ENCODE measurements at regions not wholly inside any gene's neighbourhood (a gene's known extent, or its start where the extent isn't known, plus 50 kb on each side); places are given as distances from the start of the nearest gene placed in this dataset.

- Mint-ChIP-seq H3K4me1 (peaks cover 48% of the 10 kb centered on the region in 2 experiments), H3K36me3 (ENCODE audit: insufficient read depth in 1 of 3, low read depth in 3 of 3) (no peaks in the 10 kb centered on the region), H3K4me3 (no peak overlapping the region), H3K9me3 (no peaks in the 10 kb centered on the region), H3K27me3 (ENCODE audit: low read depth) (no peaks in the 10 kb centered on the region), H3K27ac (no peak overlapping the region)
- Histone ChIP-seq H3K23ac (ENCODE audit: insufficient read length, low read depth, low read length) (no peak overlapping the region), H3K4me2 (ENCODE audit: insufficient read depth, insufficient read length, low read length) (no peak overlapping the region), H4K8ac (replicated peaks; ENCODE audit: insufficient read length, low read depth, low read length) (no peak overlapping the region), H4K91ac (ENCODE audit: insufficient read length, low read depth, low read length) (no peak overlapping the region), H3K18ac (ENCODE audit: insufficient read length, low read depth, low read length) (no peak overlapping the region), H3K14ac (ENCODE audit: insufficient read depth, low read length) (no peak overlapping the region), H4K20me1 (ENCODE audit: control insufficient read depth, insufficient read depth, insufficient read length) (no peaks in the 10 kb centered on the region), H2BK5ac (ENCODE audit: insufficient read length, low read length) (no peak overlapping the region), H3K56ac (ENCODE audit: insufficient read length, low read depth, low read length) (no peak overlapping the region), H4K5ac (ENCODE audit: insufficient read length, low read depth, low read length) (no peak overlapping the region), H3K27ac (ENCODE audit: insufficient read length, low read depth, low read length) (no peak overlapping the region), H3K79me2 (ENCODE audit: insufficient read depth, low read length) (no peaks in the 10 kb centered on the region), H2BK120ac (ENCODE audit: low read depth, low read length, poor library complexity, severe bottlenecking) (no peak overlapping the region), H3K9ac (ENCODE audit: extremely low read depth, insufficient read length, low read length) (no peak overlapping the region), H2AFZ (ENCODE audit: low read length) (no peak overlapping the region), H3K23me2 (ENCODE audit: insufficient read length, low read depth, low read length, poor library complexity, severe bottlenecking) (no peaks in the 10 kb centered on the region), H2BK12ac (ENCODE audit: insufficient read length, low read depth, low read length) (no peak overlapping the region), H3K4ac (ENCODE audit: low read depth, low read length) (no peak overlapping the region), H3K4me1 (ENCODE audit: insufficient read depth, low read length) (peaks cover 12% of the 10 kb centered on the region; the same call in 1 of the 2 replicates), H3K27me3 (ENCODE audit: insufficient read depth, low read length) (no peaks in the 10 kb centered on the region), H3K9me3 (ENCODE audit: control insufficient read depth, low read depth, low read length) (no peaks in the 10 kb centered on the region), H3T11ph (ENCODE audit: low read length) (no peak overlapping the region), H2AK5ac (ENCODE audit: insufficient read length, low read length) (no peak overlapping the region), H2BK15ac (ENCODE audit: low read depth, low read length) (no peak overlapping the region), H3K79me1 (ENCODE audit: insufficient read depth, low read depth, low read length, poor library complexity, severe bottlenecking) (no peaks in the 10 kb centered on the region), H2BK20ac (ENCODE audit: low read depth, low read length, poor library complexity, severe bottlenecking) (no peak overlapping the region)
- DNase-seq: no peak
- WGBS (ENCODE audit: extremely low coverage, insufficient read length, low lambda C conversion rate): no CpG with 5 or more reads among the region's 5 CpGs
- no peak for TF ChIP-seq CTCF (conservative IDR thresholded peaks at IDR 0.05)
Observed at GRCh38 chr18:55764386-55764785, 176.4 kb upstream of the TCF4 start.
